Smooth muscle cell (in vitro differentiated cells): ENCODE measurements at regions not wholly inside any gene's neighbourhood (a gene's known extent, or its start where the extent isn't known, plus 50 kb on each side); places are given as distances from the start of the nearest gene placed in this dataset.

Experiments
- DNase-seq: peaks from one replicate; lab custom pipeline; 2025; ENCODE audit not compliant: unreplicated experiment; lab: John Stamatoyannopoulos, UW
- H2AFZ ChIP-seq: fragments of 200-600 bp; sonication (generic); 2 replicates; pipeline ENCODE4 v1.6.0; 2016; ENCODE audit warnings: antibody characterized with exemption, low read depth, mild to moderate bottlenecking
- H3F3A ChIP-seq: fragments of 200-600 bp; sonication (generic); 2 replicates; pipeline ENCODE4 v1.6.0; 2017; ENCODE audit warnings: antibody characterized with exemption, low read depth
- H3K27ac ChIP-seq: fragments of 200-600 bp; sonication (generic); 2 replicates; pipeline ENCODE4 v1.5.1; 2016; ENCODE audit warnings: low read depth, mild to moderate bottlenecking
- H3K27me3 ChIP-seq: fragments of 200-600 bp; sonication (generic); 2 replicates; pipeline ENCODE4 v1.6.1; 2016; ENCODE audit warnings: low read depth, mild to moderate bottlenecking
- H3K36me3 ChIP-seq: fragments of 200-600 bp; sonication (generic); 2 replicates; pipeline ENCODE4 v1.5.1; 2016; ENCODE audit warnings: low read depth
- H3K4me1 ChIP-seq: fragments of 200-600 bp; sonication (generic); 2 replicates; pipeline ENCODE4 v1.5.1; 2016; ENCODE audit warnings: low read depth
- H3K4me2 ChIP-seq: fragments of 200-600 bp; sonication (generic); 2 replicates; pipeline ENCODE4 v1.6.0; 2016; ENCODE audit warnings: mild to moderate bottlenecking
- H3K4me3 ChIP-seq: fragments of 200-600 bp; sonication (generic); 2 replicates; pipeline ENCODE4 v1.5.1; 2016; ENCODE audit warnings: mild to moderate bottlenecking
- H3K79me2 ChIP-seq: fragments of 200-600 bp; sonication (generic); 2 replicates; pipeline ENCODE4 v1.6.0; 2016; ENCODE audit warnings: low read depth, mild to moderate bottlenecking
- H3K9ac ChIP-seq: fragments of 200-600 bp; sonication (generic); 2 replicates; pipeline ENCODE4 v1.6.0; 2016; ENCODE audit warnings: low read depth
- H3K9me3 ChIP-seq: fragments of 200-600 bp; sonication (generic); replicated peaks from 2 replicates; pipeline ENCODE4 v1.5.1; 2016; ENCODE audit warnings: low read depth
- H4K20me1 ChIP-seq: fragments of 200-600 bp; sonication (generic); 2 replicates; pipeline ENCODE4 v1.6.0; 2016; ENCODE audit warnings: low read depth
- WGBS: methylation state at CpG from one replicate; pipeline ENCODE4 v1.1.7; 2016; ENCODE audit warnings: low lambda C conversion rate; 5-methylcytosine and 5-hydroxymethylcytosine counted together
- TF ChIP-seq, protein P1 (sequence below): fragments of 200-600 bp; sonication (generic); IDR thresholded peaks from 2 replicates; pipeline ENCODE4 v1.5.1; 2017; ENCODE audit warnings: borderline replicate concordance, mild to moderate bottlenecking, antibody characterized with exemption; ENCODE audit not compliant: insufficient read depth, poor library complexity, severe bottlenecking

GRCh38 chr5:174223355-174223754 is 177.8 kb downstream of the NSG2 start:
- no peak for DNase-seq
- Histone ChIP-seq H3K4me1 (peaks cover 6% of the 10 kb centered on the region), H3K79me2 (no peaks in the 10 kb centered on the region), H3K9ac (no peak overlapping the region), H4K20me1 (no peaks in the 10 kb centered on the region), H3K9me3 (no peaks in the 10 kb centered on the region), H3K36me3 (no peaks in the 10 kb centered on the region), H3K4me3 (no peak overlapping the region), H3K27ac (no peak overlapping the region), H2AFZ (no peak overlapping the region), H3K4me2 (no peak overlapping the region), H3K27me3 (no peaks in the 10 kb centered on the region), H3F3A (no peaks in the 10 kb centered on the region)
- 85% methylated on average over 12 of the region's 12 CpGs for WGBS
- TF ChIP-seq, protein P1, sequence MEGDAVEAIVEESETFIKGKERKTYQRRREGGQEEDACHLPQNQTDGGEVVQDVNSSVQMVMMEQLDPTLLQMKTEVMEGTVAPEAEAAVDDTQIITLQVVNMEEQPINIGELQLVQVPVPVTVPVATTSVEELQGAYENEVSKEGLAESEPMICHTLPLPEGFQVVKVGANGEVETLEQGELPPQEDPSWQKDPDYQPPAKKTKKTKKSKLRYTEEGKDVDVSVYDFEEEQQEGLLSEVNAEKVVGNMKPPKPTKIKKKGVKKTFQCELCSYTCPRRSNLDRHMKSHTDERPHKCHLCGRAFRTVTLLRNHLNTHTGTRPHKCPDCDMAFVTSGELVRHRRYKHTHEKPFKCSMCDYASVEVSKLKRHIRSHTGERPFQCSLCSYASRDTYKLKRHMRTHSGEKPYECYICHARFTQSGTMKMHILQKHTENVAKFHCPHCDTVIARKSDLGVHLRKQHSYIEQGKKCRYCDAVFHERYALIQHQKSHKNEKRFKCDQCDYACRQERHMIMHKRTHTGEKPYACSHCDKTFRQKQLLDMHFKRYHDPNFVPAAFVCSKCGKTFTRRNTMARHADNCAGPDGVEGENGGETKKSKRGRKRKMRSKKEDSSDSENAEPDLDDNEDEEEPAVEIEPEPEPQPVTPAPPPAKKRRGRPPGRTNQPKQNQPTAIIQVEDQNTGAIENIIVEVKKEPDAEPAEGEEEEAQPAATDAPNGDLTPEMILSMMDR, result no peak

GRCh38 chr5:174229068-174229467 is 183.6 kb downstream of the NSG2 start:
- Histone ChIP-seq H3K79me2 (no peaks in the 10 kb centered on the region), H3K27ac (peak overlapping the region; percentile 90)
- no peak for DNase-seq

GRCh38 chr5:174229514-174230370 is 184.2 kb downstream of the NSG2 start:
- Histone ChIP-seq H3K4me1 (peaks cover 20% of the 10 kb centered on the region), H3F3A (peaks cover 24% of the 10 kb centered on the region), H3K9ac (no peak overlapping the region), H3K9me3 (no peaks in the 10 kb centered on the region), H3K79me2 (no peaks in the 10 kb centered on the region), H3K4me2 (peak overlapping the region; percentile 34), H3K27me3 (no peaks in the 10 kb centered on the region), H3K4me3 (no peak overlapping the region), H3K27ac (peak overlapping the region; percentile 90), H4K20me1 (no peaks in the 10 kb centered on the region), H3K36me3 (no peaks in the 10 kb centered on the region), H2AFZ (no peak overlapping the region)
- WGBS, result 62% methylated on average over 3 of the region's 3 CpGs
- TF ChIP-seq, protein P1, result no peak
- DNase-seq, result no peak

More at GRCh38 chr5:174229068-174229467, 183.6 kb downstream of the NSG2 start:
- Histone ChIP-seq H3K4me1 (peaks cover 19% of the 10 kb centered on the region), H3F3A (peaks cover 24% of the 10 kb centered on the region), H3K4me3 (no peak overlapping the region), H3K9ac (no peak overlapping the region), H3K36me3 (no peaks in the 10 kb centered on the region), H3K4me2 (no peak overlapping the region), H4K20me1 (no peaks in the 10 kb centered on the region), H2AFZ (no peak overlapping the region), H3K27me3 (no peaks in the 10 kb centered on the region), H3K9me3 (no peaks in the 10 kb centered on the region)
- WGBS, result 97% methylated on average over 1 of the region's 1 CpG
- TF ChIP-seq, protein P1, result no peak

- Histone ChIP-seq H3F3A (peaks cover 24% of the 10 kb centered on the region), H2AFZ (no peak overlapping the region), H3K4me3 (no peak overlapping the region), H3K9ac (peak overlapping the region; percentile 62), H3K4me2 (peak overlapping the region; percentile 27), H3K79me2 (no peaks in the 10 kb centered on the region), H4K20me1 (no peaks in the 10 kb centered on the region), H3K27ac (peak overlapping the region; percentile 90), H3K4me1 (peaks cover 25% of the 10 kb centered on the region), H3K27me3 (no peaks in the 10 kb centered on the region), H3K9me3 (no peaks in the 10 kb centered on the region), H3K36me3 (no peaks in the 10 kb centered on the region)
- WGBS, result 29% methylated on average over 7 of the region's 7 CpGs
- no peak for DNase-seq
- TF ChIP-seq, protein P1, result no peak
Observed at GRCh38 chr5:174231956-174232487, 186.5 kb downstream of the NSG2 start.
